HCT116 (cell line): ENCODE measurements at regions not wholly inside any gene's neighbourhood (a gene's known extent, or its start where the extent isn't known, plus 50 kb on each side); places are given as distances from the start of the nearest gene placed in this dataset.

Experiments
- CTCF ChIP-seq, 3 experiments: fragments of 200-600 bp in 1 of 3; sonication (generic) in 1 of 3; IDR thresholded peaks in 2 of 3; conservative IDR thresholded peaks in 1 of 3; 2 replicates each; pipeline ENCODE4 v1.5.1; 2012 to 2017; ENCODE audit warnings: low read depth in 2 of 3, low read length in 2 of 3, antibody characterized with exemption in 1 of 3, borderline replicate concordance in 1 of 3, control low read depth in 1 of 3, mild to moderate bottlenecking in 1 of 3, mixed read lengths in 1 of 3, mixed run types in 1 of 3, moderate library complexity in 1 of 3; ENCODE audit not compliant: insufficient read depth in 1 of 3
- ZNF274 ChIP-seq: fragments of 200-500 bp; sonication (Bioruptor generic); IDR thresholded peaks from 2 replicates; pipeline ENCODE4 v1.6.1; 2014; ENCODE audit warnings: mild to moderate bottlenecking, low read depth, low read length, inconsistent platforms

- TF ChIP-seq CTCF (IDR thresholded peaks at IDR 0.05 in 2 of 3, conservative IDR thresholded peaks at IDR 0.05 in 1 of 3; ENCODE audit: borderline replicate concordance in 1 of 3, insufficient read depth in 1 of 3, low read depth in 2 of 3, low read length in 2 of 3) (no peak), ZNF274 (no peak)
Measured at GRCh38 chr3:72131899-72132298, 347.0 kb upstream of the PROK2 start.
